OCI-LY3 (cell line): ENCODE measurements at regions not wholly inside any gene's neighbourhood (a gene's known extent, or its start where the extent isn't known, plus 50 kb on each side); places are given as distances from the start of the nearest gene placed in this dataset.

ENCODE experiments used
- H2AFZ ChIP-seq: fragments of 200-600, 300-600 bp; shearing (Covaris generic); 2 replicates; pipeline ENCODE4 v1.6.0; 2014; ENCODE audit warnings: antibody characterized with exemption, low read depth, low read length
- H3K27ac ChIP-seq: fragments of 200-600, 300-600 bp; sonication (generic); 2 replicates; pipeline ENCODE4 v1.5.1; 2014; ENCODE audit warnings: mild to moderate bottlenecking, low read length, moderate library complexity, mixed read lengths
- H3K27me3 ChIP-seq: fragments of 200-600, 300-600 bp; sonication (generic); 2 replicates; pipeline ENCODE4 v1.6.1; 2014; ENCODE audit warnings: low read depth, low read length, mixed read lengths
- H3K36me3 ChIP-seq: fragments of 200-600, 300-600 bp; sonication (generic); replicated peaks from 2 replicates; pipeline ENCODE3; 2014; ENCODE audit warnings: low read depth, low read length, mixed read lengths
- H3K4me1 ChIP-seq: fragments of 300-600, 200-600 bp; sonication (generic); 2 replicates; pipeline ENCODE4 v1.6.1; 2014; ENCODE audit warnings: low read length, mixed read lengths
- H3K4me2 ChIP-seq: fragments of 200-600, 300-600 bp; sonication (generic); 2 replicates; pipeline ENCODE4 v1.6.1; 2014; ENCODE audit warnings: low read length, mixed read lengths
- H3K4me3 ChIP-seq: fragments of 300-600, 200-600 bp; sonication (generic); 2 replicates; pipeline ENCODE4 v1.5.1; 2014; ENCODE audit warnings: antibody characterized with exemption, mild to moderate bottlenecking, low read length, moderate library complexity
- H3K79me2 ChIP-seq: fragments of 300-600, 200-600 bp; shearing (Covaris generic); 2 replicates; pipeline ENCODE4 v1.6.1; 2014; ENCODE audit warnings: mild to moderate bottlenecking, low read length, mixed read lengths
- H3K9ac ChIP-seq: fragments of 300-600, 200-600 bp; shearing (Covaris generic); 2 replicates; pipeline ENCODE4 v1.6.0; 2014; ENCODE audit warnings: mild to moderate bottlenecking, low read length, moderate library complexity
- H3K9me3 ChIP-seq: fragments of 200-600, 300-600 bp; shearing (Covaris generic); 2 replicates; pipeline ENCODE4 v1.6.1; 2014; ENCODE audit warnings: low read length, mixed read lengths; ENCODE audit not compliant: insufficient read depth
- H4K20me1 ChIP-seq: fragments of 200-600, 300-600 bp; sonication (generic); 2 replicates; pipeline ENCODE4 v1.6.1; 2016; ENCODE audit warnings: low read length, mixed read lengths; ENCODE audit not compliant: insufficient read depth
- EZH2phosphoT487 ChIP-seq: fragments of 200-600 bp; shearing (Covaris generic); IDR thresholded peaks from 2 replicates; pipeline ENCODE4 v1.6.1; 2018; ENCODE audit warnings: antibody characterized with exemption, mixed run types, low read depth
- TF ChIP-seq, protein P1 (sequence below): fragments of 200-600, 300-600 bp; sonication (generic); IDR thresholded peaks from 2 replicates; pipeline ENCODE4 v1.5.1; 2014; ENCODE audit warnings: antibody characterized with exemption, low read length, low read depth

DNA sequence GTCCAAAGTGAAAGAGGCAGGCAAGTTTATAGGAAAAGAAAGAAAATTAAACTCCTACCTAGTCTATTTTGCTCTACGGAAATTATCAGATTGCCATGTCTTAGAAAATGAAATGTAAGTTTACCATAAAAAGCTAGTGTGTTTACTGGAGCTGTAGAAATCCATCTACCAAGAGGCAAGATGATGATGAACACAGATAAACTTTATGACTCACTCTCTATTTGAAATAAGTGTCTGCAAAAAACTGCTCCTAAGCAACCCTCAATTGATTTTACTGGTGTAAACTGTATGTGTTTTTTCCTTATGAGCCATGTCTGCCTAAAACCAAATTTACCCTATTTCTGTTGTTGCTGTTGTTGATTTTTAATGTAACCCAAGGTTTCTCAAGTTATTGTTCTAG is 73.8 kb upstream of the TMEM106B start:
- Histone ChIP-seq H3K4me2 (no peak overlapping the region), H3K9me3 (no peaks in the 10 kb centered on the region), H3K36me3 (no peaks in the 10 kb centered on the region), H3K79me2 (no peaks in the 10 kb centered on the region), H3K4me3 (no peak overlapping the region), H3K4me1 (no peaks in the 10 kb centered on the region), H3K27ac (no peak overlapping the region), H3K27me3 (no peaks in the 10 kb centered on the region), H4K20me1 (no peaks in the 10 kb centered on the region), H2AFZ (no peak overlapping the region), H3K9ac (no peak overlapping the region)
- TF ChIP-seq, protein P1, sequence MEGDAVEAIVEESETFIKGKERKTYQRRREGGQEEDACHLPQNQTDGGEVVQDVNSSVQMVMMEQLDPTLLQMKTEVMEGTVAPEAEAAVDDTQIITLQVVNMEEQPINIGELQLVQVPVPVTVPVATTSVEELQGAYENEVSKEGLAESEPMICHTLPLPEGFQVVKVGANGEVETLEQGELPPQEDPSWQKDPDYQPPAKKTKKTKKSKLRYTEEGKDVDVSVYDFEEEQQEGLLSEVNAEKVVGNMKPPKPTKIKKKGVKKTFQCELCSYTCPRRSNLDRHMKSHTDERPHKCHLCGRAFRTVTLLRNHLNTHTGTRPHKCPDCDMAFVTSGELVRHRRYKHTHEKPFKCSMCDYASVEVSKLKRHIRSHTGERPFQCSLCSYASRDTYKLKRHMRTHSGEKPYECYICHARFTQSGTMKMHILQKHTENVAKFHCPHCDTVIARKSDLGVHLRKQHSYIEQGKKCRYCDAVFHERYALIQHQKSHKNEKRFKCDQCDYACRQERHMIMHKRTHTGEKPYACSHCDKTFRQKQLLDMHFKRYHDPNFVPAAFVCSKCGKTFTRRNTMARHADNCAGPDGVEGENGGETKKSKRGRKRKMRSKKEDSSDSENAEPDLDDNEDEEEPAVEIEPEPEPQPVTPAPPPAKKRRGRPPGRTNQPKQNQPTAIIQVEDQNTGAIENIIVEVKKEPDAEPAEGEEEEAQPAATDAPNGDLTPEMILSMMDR: no peak
- no peak for TF ChIP-seq EZH2phosphoT487

- H3K79me2 ChIP-seq: no peaks in the 10 kb centered on the region
- H3K9me3 ChIP-seq: no peaks in the 10 kb centered on the region
- H3K27ac ChIP-seq: no peak overlapping the region
- TF ChIP-seq EZH2phosphoT487: no peak
- TF ChIP-seq, protein P1: no peak
- no peak overlapping the region for H3K9ac ChIP-seq
- no peaks in the 10 kb centered on the region for H3K27me3 ChIP-seq
- H3K4me2 ChIP-seq: no peak overlapping the region
- H4K20me1 ChIP-seq: no peaks in the 10 kb centered on the region
- no peaks in the 10 kb centered on the region for H3K4me1 ChIP-seq
- no peaks in the 10 kb centered on the region for H3K36me3 ChIP-seq
- no peak overlapping the region for H3K4me3 ChIP-seq
- H2AFZ ChIP-seq: no peak overlapping the region
These were observed 72.7 kb upstream of the TMEM106B start for GRCh38 chr7:12138421-12138820.

DNA sequence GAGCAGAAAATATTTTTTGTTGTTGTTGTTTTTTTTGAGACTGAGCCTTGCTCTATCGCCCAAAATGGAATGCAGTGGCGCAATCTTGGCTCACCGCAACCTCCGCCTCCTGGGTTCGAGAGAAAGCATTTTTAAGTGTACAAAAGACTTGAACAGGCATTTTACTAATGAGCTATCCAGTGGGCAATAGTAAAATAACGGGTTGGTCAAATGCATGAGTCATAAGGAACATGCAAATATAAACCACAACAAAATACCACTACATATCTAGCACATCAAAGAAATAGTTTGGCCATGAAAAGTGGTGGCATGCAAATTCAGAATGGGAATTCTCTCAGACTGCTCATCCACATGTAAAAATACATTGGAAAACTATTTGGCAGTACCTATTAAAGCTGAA is 71.7 kb upstream of the TMEM106B start:
- Histone ChIP-seq H3K9ac (no peak overlapping the region), H3K4me2 (no peak overlapping the region), H3K4me3 (no peak overlapping the region), H3K27ac (no peak overlapping the region), H3K4me1 (no peaks in the 10 kb centered on the region), H4K20me1 (no peaks in the 10 kb centered on the region), H2AFZ (no peak overlapping the region), H3K9me3 (no peaks in the 10 kb centered on the region), H3K27me3 (no peaks in the 10 kb centered on the region), H3K79me2 (no peaks in the 10 kb centered on the region), H3K36me3 (no peaks in the 10 kb centered on the region)
- no peak for TF ChIP-seq EZH2phosphoT487
- TF ChIP-seq, protein P1: no peak

GRCh38 chr7:12146813-12147212 is 64.3 kb upstream of the TMEM106B start:
- TF ChIP-seq, protein P1: no peak
- TF ChIP-seq EZH2phosphoT487: no peak
- H3K27ac ChIP-seq: no peak overlapping the region
- no peak overlapping the region for H2AFZ ChIP-seq
- H3K27me3 ChIP-seq: no peaks in the 10 kb centered on the region
- no peaks in the 10 kb centered on the region for H3K4me1 ChIP-seq
- H3K4me2 ChIP-seq: no peak overlapping the region
- H3K4me3 ChIP-seq: no peak overlapping the region
- no peaks in the 10 kb centered on the region for H3K36me3 ChIP-seq
- no peaks in the 10 kb centered on the region for H3K79me2 ChIP-seq
- H3K9me3 ChIP-seq: no peaks in the 10 kb centered on the region
- H4K20me1 ChIP-seq: no peaks in the 10 kb centered on the region
- H3K9ac ChIP-seq: no peak overlapping the region
